Central memory CD8-positive, alpha-beta T cell (primary cell): ENCODE measurements at regions not wholly inside any gene's neighbourhood (a gene's known extent, or its start where the extent isn't known, plus 50 kb on each side); places are given as distances from the start of the nearest gene placed in this dataset.

Experiments
- ATAC-seq: fragments of 150-1000 bp; cut with Tn5 transposase; replicated peaks from 2 replicates; pipeline ENCODE4 v1.10.0; 2022; ENCODE audit warnings: mild to moderate bottlenecking, moderate FRiP score, moderate number of reproducible peaks; ENCODE audit not compliant: poor library complexity, severe bottlenecking; ENCODE audit errors: extremely low read depth
- DNase-seq, 2 donors: peaks; one replicate each; pipeline ENCODE4 v3.0.0; 2021; ENCODE audit warnings: low spot score in 2 of 2
- H3K27ac Mint-ChIP-seq: one replicate; pipeline ENCODE4 v1.8.0; 2022; ENCODE audit warnings: low read depth, mild to moderate bottlenecking, moderate library complexity, mixed read lengths
- H3K27me3 Mint-ChIP-seq: one replicate; pipeline ENCODE4 v1.8.0; 2022; ENCODE audit warnings: mixed read lengths
- H3K36me3 Mint-ChIP-seq: one replicate; pipeline ENCODE4 v1.8.0; 2022; ENCODE audit warnings: mild to moderate bottlenecking, moderate library complexity, mixed read lengths; ENCODE audit not compliant: insufficient read depth
- H3K4me1 Mint-ChIP-seq: one replicate; pipeline ENCODE4 v1.8.0; 2022; ENCODE audit warnings: mixed read lengths
- H3K4me3 Mint-ChIP-seq: one replicate; pipeline ENCODE4 v1.8.0; 2022; ENCODE audit warnings: mild to moderate bottlenecking, moderate library complexity, mixed read lengths
- H3K9me3 Mint-ChIP-seq: one replicate; pipeline ENCODE4 v1.8.0; 2022; ENCODE audit warnings: mixed read lengths

- ATAC-seq (no peak), DNase-seq (no peak)
- no peaks in the 10 kb centered on the region for H3K27me3 Mint-ChIP-seq
- no peaks in the 10 kb centered on the region for H3K4me1 Mint-ChIP-seq
- H3K36me3 Mint-ChIP-seq, result no peaks in the 10 kb centered on the region
- H3K4me3 Mint-ChIP-seq, result no peak overlapping the region
- peaks cover 34% of the 10 kb centered on the region for H3K9me3 Mint-ChIP-seq
- H3K27ac Mint-ChIP-seq, result no peak overlapping the region
Measured at GRCh38 chr2:51194656-51195055, 162.7 kb upstream of the NRXN1 start.

GRCh38 chr2:51170273-51170672 lies 138.3 kb upstream of the NRXN1 start:
- Mint-ChIP-seq H3K4me3 (no peak overlapping the region), H3K4me1 (no peaks in the 10 kb centered on the region)
- ATAC-seq, result no peak

GRCh38 chr2:51165534-51166260 lies 133.8 kb upstream of the NRXN1 start:
- H3K4me3 Mint-ChIP-seq, result no peak overlapping the region
- H3K27ac Mint-ChIP-seq, result no peak overlapping the region
- ATAC-seq (no peak), DNase-seq (no peak)
- H3K36me3 Mint-ChIP-seq, result no peaks in the 10 kb centered on the region
- no peaks in the 10 kb centered on the region for H3K27me3 Mint-ChIP-seq
- H3K9me3 Mint-ChIP-seq, result peaks cover 21% of the 10 kb centered on the region
- no peaks in the 10 kb centered on the region for H3K4me1 Mint-ChIP-seq

More at GRCh38 chr2:51170273-51170672, 138.3 kb upstream of the NRXN1 start:
- H3K36me3 Mint-ChIP-seq, result no peaks in the 10 kb centered on the region
- no peaks in the 10 kb centered on the region for H3K27me3 Mint-ChIP-seq
- DNase-seq, result no peak
- no peak overlapping the region for H3K27ac Mint-ChIP-seq
- peaks cover 25% of the 10 kb centered on the region for H3K9me3 Mint-ChIP-seq

- H3K4me3 Mint-ChIP-seq, result no peak overlapping the region
- DNase-seq (no peak), ATAC-seq (no peak)
- H3K4me1 Mint-ChIP-seq, result no peaks in the 10 kb centered on the region
- no peaks in the 10 kb centered on the region for H3K27me3 Mint-ChIP-seq
- no peaks in the 10 kb centered on the region for H3K36me3 Mint-ChIP-seq
- H3K9me3 Mint-ChIP-seq, result peaks cover 23% of the 10 kb centered on the region
- no peak overlapping the region for H3K27ac Mint-ChIP-seq
Measured at GRCh38 chr2:51158251-51158650, 126.3 kb upstream of the NRXN1 start.

GRCh38 chr2:51153236-51153635 lies 121.3 kb upstream of the NRXN1 start:
- H3K4me1 Mint-ChIP-seq, result no peaks in the 10 kb centered on the region
- H3K9me3 Mint-ChIP-seq, result peaks cover 18% of the 10 kb centered on the region
- no peaks in the 10 kb centered on the region for H3K27me3 Mint-ChIP-seq
- H3K4me3 Mint-ChIP-seq, result no peak overlapping the region
- H3K36me3 Mint-ChIP-seq, result no peaks in the 10 kb centered on the region
- ATAC-seq, result no peak
- H3K27ac Mint-ChIP-seq, result no peak overlapping the region
- DNase-seq, result no peak

- no peak overlapping the region for H3K4me3 Mint-ChIP-seq
- DNase-seq, result no peak
Measured at GRCh38 chr2:51151490-51152140, 119.7 kb upstream of the NRXN1 start.

GRCh38 chr2:51149725-51150124 lies 117.8 kb upstream of the NRXN1 start:
- Mint-ChIP-seq H3K4me1 (no peaks in the 10 kb centered on the region), H3K36me3 (no peaks in the 10 kb centered on the region), H3K4me3 (no peak overlapping the region), H3K9me3 (peaks cover 11% of the 10 kb centered on the region), H3K27ac (no peak overlapping the region), H3K27me3 (no peaks in the 10 kb centered on the region)
- ATAC-seq (no peak), DNase-seq (no peak)

More at GRCh38 chr2:51151490-51152140, 119.7 kb upstream of the NRXN1 start:
- Mint-ChIP-seq H3K9me3 (peaks cover 13% of the 10 kb centered on the region), H3K36me3 (no peaks in the 10 kb centered on the region), H3K4me1 (no peaks in the 10 kb centered on the region), H3K27me3 (no peaks in the 10 kb centered on the region), H3K27ac (no peak overlapping the region)
- no peak for ATAC-seq

GRCh38 chr2:51145761-51146160 lies 113.8 kb upstream of the NRXN1 start:
- no peaks in the 10 kb centered on the region for H3K4me1 Mint-ChIP-seq
- H3K27ac Mint-ChIP-seq, result no peak overlapping the region

GRCh38 chr2:51120754-51121280 lies 88.9 kb upstream of the NRXN1 start:
- DNase-seq (no peak), ATAC-seq (no peak)
- H3K4me1 Mint-ChIP-seq, result no peaks in the 10 kb centered on the region
- H3K9me3 Mint-ChIP-seq, result peaks cover 7% of the 10 kb centered on the region
- H3K36me3 Mint-ChIP-seq, result no peaks in the 10 kb centered on the region
- H3K4me3 Mint-ChIP-seq, result no peak overlapping the region
- H3K27me3 Mint-ChIP-seq, result no peaks in the 10 kb centered on the region
- no peak overlapping the region for H3K27ac Mint-ChIP-seq

More at GRCh38 chr2:51145761-51146160, 113.8 kb upstream of the NRXN1 start:
- Mint-ChIP-seq H3K4me3 (no peak overlapping the region), H3K9me3 (peaks cover 12% of the 10 kb centered on the region), H3K36me3 (no peaks in the 10 kb centered on the region), H3K27me3 (no peaks in the 10 kb centered on the region)
- DNase-seq (no peak), ATAC-seq (no peak)

GRCh38 chr2:51111532-51111931 lies 79.6 kb upstream of the NRXN1 start:
- no peak overlapping the region for H3K4me3 Mint-ChIP-seq
- no peak for DNase-seq
- H3K4me1 Mint-ChIP-seq, result no peaks in the 10 kb centered on the region
- H3K27ac Mint-ChIP-seq, result no peak overlapping the region
- no peaks in the 10 kb centered on the region for H3K36me3 Mint-ChIP-seq
- peaks cover 13% of the 10 kb centered on the region for H3K9me3 Mint-ChIP-seq
- ATAC-seq, result no peak
- H3K27me3 Mint-ChIP-seq, result no peaks in the 10 kb centered on the region

- ATAC-seq (no peak), DNase-seq (no peak)
- Mint-ChIP-seq H3K27ac (no peak overlapping the region), H3K9me3 (peaks cover 14% of the 10 kb centered on the region), H3K4me1 (no peaks in the 10 kb centered on the region), H3K4me3 (no peak overlapping the region), H3K36me3 (no peaks in the 10 kb centered on the region), H3K27me3 (no peaks in the 10 kb centered on the region)
Measured at GRCh38 chr2:51108794-51109193, 76.9 kb upstream of the NRXN1 start.

GRCh38 chr2:51107841-51108240 lies 75.9 kb upstream of the NRXN1 start:
- no peak overlapping the region for H3K27ac Mint-ChIP-seq
- no peaks in the 10 kb centered on the region for H3K4me1 Mint-ChIP-seq
- peaks cover 22% of the 10 kb centered on the region for H3K9me3 Mint-ChIP-seq
- H3K4me3 Mint-ChIP-seq, result no peak overlapping the region
- no peak for DNase-seq
- H3K27me3 Mint-ChIP-seq, result no peaks in the 10 kb centered on the region
- ATAC-seq, result no peak
- H3K36me3 Mint-ChIP-seq, result no peaks in the 10 kb centered on the region

GRCh38 chr2:51105811-51106210 lies 73.9 kb upstream of the NRXN1 start:
- H3K36me3 Mint-ChIP-seq, result no peaks in the 10 kb centered on the region

More at GRCh38 chr2:51105811-51106210, 73.9 kb upstream of the NRXN1 start:
- ATAC-seq, result no peak
- no peak overlapping the region for H3K4me3 Mint-ChIP-seq
- H3K4me1 Mint-ChIP-seq, result no peaks in the 10 kb centered on the region
- peaks cover 27% of the 10 kb centered on the region for H3K9me3 Mint-ChIP-seq
- no peak for DNase-seq
- no peak overlapping the region for H3K27ac Mint-ChIP-seq
- H3K27me3 Mint-ChIP-seq, result no peaks in the 10 kb centered on the region
